ENCODE measurements at regions not wholly inside any gene's neighbourhood (a gene's known extent, or its start where the extent isn't known, plus 50 kb on each side); places are given as distances from the start of the nearest gene placed in this dataset.

- DNase-seq (ENCODE audit: low read depth) = no peak
- H3K4me3 ChIP-seq (ENCODE audit: low read depth, low read length) = no peak overlapping the region
- TF ChIP-seq CTCF (conservative IDR thresholded peaks at IDR 0.05; ENCODE audit: low read depth, low read length) = no peak
Measured at GRCh38 chr2:8098476-8099266, 583.2 kb upstream of the ID2 start.

- no peak for DNase-seq (ENCODE audit: low read depth)
- no peak for TF ChIP-seq CTCF (conservative IDR thresholded peaks at IDR 0.05; ENCODE audit: low read depth, low read length)
- H3K4me3 ChIP-seq (ENCODE audit: low read depth, low read length) = no peak overlapping the region
Measured at GRCh38 chr2:8099267-8099582, 582.6 kb upstream of the ID2 start.

GRCh38 chr2:8101614-8102277 lies 580.1 kb upstream of the ID2 start:
- no peak for DNase-seq (ENCODE audit: low read depth)
- no peak for TF ChIP-seq CTCF (conservative IDR thresholded peaks at IDR 0.05; ENCODE audit: low read depth, low read length)
- no peak overlapping the region for H3K4me3 ChIP-seq (ENCODE audit: low read depth, low read length)

GRCh38 chr2:8102470-8102869 lies 579.4 kb upstream of the ID2 start:
- H3K4me3 ChIP-seq (ENCODE audit: low read depth, low read length) = no peak overlapping the region
- DNase-seq (ENCODE audit: low read depth) = no peak
- no peak for TF ChIP-seq CTCF (conservative IDR thresholded peaks at IDR 0.05; ENCODE audit: low read depth, low read length)

GRCh38 chr2:8103085-8103708 lies 578.7 kb upstream of the ID2 start:
- DNase-seq (ENCODE audit: low read depth) = no peak
- no peak for TF ChIP-seq CTCF (conservative IDR thresholded peaks at IDR 0.05; ENCODE audit: low read depth, low read length)
- no peak overlapping the region for H3K4me3 ChIP-seq (ENCODE audit: low read depth, low read length)

GRCh38 chr2:8107150-8107549 lies 574.7 kb upstream of the ID2 start:
- no peak for DNase-seq (ENCODE audit: low read depth)
- no peak overlapping the region for H3K4me3 ChIP-seq (ENCODE audit: low read depth, low read length)
- no peak for TF ChIP-seq CTCF (conservative IDR thresholded peaks at IDR 0.05; ENCODE audit: low read depth, low read length)

All from epithelial cell of proximal tubule (primary cell).